ENCODE measurements at regions not wholly inside any gene's neighbourhood (a gene's known extent, or its start where the extent isn't known, plus 50 kb on each side); places are given as distances from the start of the nearest gene placed in this dataset.

GRCh38 chr2:225309516-225309915 is 90.0 kb upstream of the NYAP2 start:
- TF ChIP-seq CTCF (IDR thresholded peaks at IDR 0.05), result no peak
- TF ChIP-seq ZFX (IDR thresholded peaks at IDR 0.05; ENCODE audit: borderline replicate concordance), result no peak

All from 22Rv1 (cell line).